Fibroblast of skin of abdomen (primary cell): ENCODE measurements at regions not wholly inside any gene's neighbourhood (a gene's known extent, or its start where the extent isn't known, plus 50 kb on each side); places are given as distances from the start of the nearest gene placed in this dataset.

Source experiments
- DNase-seq: peaks from one replicate; pipeline ENCODE4 v3.0.0-alpha.2; 2013

- DNase-seq, result no peak
Measured at GRCh38 chr2:122830157-122830556, 1074.7 kb downstream of the TSN start.

DNA sequence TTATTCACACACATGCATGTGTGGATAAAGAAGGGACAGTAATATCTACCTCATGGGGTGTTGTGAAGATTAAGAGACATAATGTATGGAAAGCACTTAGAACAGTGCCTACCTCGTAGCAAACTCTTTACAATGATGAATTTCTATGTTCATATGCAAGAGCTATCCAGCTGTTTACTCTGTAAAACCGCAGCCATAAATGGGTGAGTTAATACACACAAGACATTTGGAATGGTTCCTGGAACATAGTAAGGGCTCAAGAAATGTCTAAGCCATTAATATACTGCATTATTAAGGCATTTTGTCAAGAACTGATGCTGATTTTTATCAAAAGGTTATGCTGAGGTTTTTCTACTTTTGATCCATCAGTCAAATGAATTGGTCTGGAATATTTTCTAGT, 1076.2 kb downstream of the TSN start:
- DNase-seq, result peak; percentile 15

DNA sequence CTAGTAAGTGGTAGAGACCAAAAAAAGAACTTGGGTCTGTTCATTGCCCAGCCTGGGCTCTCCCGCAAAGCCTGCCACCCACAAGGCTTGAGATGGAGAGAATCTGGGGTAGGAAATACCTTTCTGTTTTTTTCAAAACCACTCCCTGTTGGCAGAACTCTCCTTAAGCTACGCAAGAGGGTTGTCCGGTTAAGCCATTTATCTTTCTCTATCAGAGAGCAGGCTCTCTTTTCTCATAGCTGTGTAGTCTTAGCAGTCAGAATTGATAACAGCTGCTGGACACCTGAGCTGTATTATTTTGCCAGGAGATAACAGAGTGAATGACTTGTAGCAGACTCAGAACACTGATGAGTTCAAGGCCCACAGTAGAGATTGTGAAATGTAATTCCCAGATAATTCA, 1088.1 kb downstream of the TSN start:
- peak; percentile 6 for DNase-seq

GRCh38 chr2:122851161-122851560, 1095.7 kb downstream of the TSN start:
- no peak for DNase-seq

- no peak for DNase-seq
Measured at GRCh38 chr2:122851972-122852531, 1096.6 kb downstream of the TSN start.

DNA sequence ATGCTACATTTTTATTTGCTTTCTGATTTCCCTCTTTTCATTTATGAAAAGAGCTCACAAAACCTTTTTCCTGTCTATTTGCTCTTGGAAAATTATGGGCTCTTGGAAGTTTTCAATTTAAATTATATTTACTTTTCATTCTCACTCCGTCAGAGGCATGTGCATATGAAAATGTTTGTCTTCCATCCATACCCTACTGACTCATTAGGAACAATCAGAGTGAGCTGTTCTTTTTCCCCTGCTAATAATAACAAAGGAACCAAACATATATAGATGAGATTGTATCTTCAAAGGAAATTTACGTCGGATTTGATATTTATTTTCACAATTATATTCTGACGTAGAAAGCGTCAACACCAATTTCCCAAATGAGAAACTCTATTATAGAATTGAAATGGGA, 1101.2 kb downstream of the TSN start:
- no peak for DNase-seq

- no peak for DNase-seq
Measured at GRCh38 chr2:122858075-122858702, 1102.7 kb downstream of the TSN start.

DNA sequence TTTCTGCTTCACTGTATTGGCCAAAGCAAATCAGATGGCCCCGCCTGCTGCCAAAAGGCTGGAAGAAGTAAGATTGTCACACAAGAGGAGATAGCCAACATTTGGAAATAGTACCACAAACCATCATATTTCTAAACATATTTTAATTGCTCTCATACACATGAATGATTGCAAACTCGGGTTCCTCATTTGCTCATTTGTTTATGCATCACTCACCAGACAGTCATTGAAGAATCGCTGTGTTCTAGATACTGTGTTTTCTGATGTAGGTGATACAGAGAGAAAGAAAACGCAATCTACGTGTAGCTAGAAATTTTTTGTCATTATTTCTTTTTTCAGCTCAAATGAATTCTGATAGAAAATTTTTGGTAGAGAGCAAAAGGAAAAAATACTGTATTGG, 1103.4 kb downstream of the TSN start:
- DNase-seq, result no peak

GRCh38 chr2:122859260-122859659, 1103.8 kb downstream of the TSN start:
- no peak for DNase-seq

DNA sequence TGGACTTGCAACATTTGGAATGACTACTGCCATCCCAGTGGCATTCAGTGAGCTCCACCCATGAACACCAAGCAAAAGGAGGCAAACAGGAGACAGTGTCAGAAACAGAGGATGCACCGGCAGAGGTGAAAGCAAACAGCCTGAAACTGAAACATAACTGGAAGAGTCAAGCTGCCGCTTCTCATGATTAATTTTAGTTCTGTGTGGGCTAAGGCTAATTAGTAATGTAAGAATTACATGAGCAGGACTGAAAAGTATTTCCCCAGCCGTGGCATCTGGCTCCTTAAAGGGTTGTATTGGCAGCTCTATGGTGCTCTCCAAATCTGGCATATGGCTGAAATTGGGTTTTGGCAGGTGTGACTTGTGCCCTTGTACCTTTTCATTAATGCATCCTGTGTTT, 1108.1 kb downstream of the TSN start:
- no peak for DNase-seq

GRCh38 chr2:122864728-122865127, 1109.3 kb downstream of the TSN start:
- DNase-seq, result no peak

DNA sequence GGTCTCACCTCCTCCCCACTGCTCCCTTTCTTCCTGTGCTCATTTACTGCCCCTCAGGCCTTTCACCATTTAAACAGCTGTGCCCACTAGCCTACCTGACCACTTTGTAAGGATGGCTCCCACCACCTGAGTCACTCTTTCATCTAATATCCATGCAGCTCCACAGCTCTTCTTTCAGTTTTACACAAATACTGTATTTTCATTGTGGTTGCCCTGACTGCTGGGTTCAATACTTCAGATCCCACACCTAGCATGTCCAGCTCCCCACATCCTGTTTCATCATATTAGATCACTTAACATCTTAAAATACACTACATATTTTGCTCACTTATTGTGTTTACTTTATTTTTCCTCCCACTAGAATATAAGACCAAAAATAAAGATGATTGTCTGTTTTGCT, 1110.6 kb downstream of the TSN start:
- DNase-seq, result no peak

GRCh38 chr2:122867941-122868340, 1112.5 kb downstream of the TSN start:
- no peak for DNase-seq

- no peak for DNase-seq
Measured at GRCh38 chr2:122868646-122869275, 1113.3 kb downstream of the TSN start.

GRCh38 chr2:122873951-122874350, 1118.5 kb downstream of the TSN start:
- no peak for DNase-seq

DNA sequence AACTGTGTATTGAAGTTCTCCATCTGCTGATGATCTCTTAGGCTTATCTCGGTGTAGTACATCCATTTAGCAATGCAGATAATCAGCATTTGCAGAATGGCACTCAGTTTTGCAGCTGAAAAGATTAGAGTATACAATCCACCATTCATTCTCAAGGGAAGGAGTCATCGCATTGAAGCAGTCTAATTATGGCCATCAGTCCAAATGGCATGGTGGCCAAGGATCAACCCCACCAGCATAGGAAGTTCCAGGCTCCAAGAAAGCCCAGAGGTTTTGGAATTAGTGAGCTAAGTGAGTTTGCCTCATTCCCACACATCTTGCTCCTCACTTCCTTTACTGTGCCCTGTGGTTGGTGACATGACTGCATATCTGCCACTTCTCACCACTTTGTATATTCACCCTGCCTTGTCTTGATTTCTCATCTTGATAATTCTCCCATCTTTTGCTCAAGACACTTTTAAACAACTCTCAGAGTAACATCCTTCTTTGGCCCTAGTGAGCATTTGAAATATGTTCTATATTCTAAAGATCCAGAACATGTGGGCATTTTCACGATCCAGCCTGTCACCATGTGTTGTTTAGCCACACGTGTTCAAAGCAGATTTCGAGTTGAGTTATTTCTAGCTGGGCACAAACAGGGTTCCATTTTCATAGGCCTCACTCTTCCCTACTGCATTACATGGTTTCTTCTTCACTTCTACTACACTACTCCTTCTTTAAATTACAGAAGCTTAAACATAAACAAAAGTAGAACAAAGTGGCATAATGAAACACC, 1119.8 kb downstream of the TSN start:
- DNase-seq, result no peak

GRCh38 chr2:122883849-122884248, 1128.4 kb downstream of the TSN start:
- DNase-seq, result no peak

- no peak for DNase-seq
Measured at GRCh38 chr2:122884889-122885288, 1129.4 kb downstream of the TSN start.

DNA sequence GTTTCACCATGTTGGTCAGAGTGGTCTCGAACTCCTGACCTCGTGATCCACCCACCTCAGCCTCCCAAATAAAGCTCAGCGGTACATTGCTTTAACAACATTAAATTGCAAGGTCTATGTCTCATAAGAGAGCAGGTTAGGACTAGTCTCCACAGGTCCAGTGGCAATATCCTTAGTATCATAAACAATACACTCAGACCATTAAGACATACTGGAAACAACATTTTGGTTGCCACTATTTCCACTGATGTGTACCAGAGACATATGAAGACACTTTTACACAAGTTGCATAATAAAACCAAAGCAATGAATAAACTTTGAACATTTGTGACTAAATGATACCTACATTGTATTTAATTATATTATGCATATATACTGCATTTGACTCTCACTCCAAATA, 1130.0 kb downstream of the TSN start:
- no peak for DNase-seq

DNA sequence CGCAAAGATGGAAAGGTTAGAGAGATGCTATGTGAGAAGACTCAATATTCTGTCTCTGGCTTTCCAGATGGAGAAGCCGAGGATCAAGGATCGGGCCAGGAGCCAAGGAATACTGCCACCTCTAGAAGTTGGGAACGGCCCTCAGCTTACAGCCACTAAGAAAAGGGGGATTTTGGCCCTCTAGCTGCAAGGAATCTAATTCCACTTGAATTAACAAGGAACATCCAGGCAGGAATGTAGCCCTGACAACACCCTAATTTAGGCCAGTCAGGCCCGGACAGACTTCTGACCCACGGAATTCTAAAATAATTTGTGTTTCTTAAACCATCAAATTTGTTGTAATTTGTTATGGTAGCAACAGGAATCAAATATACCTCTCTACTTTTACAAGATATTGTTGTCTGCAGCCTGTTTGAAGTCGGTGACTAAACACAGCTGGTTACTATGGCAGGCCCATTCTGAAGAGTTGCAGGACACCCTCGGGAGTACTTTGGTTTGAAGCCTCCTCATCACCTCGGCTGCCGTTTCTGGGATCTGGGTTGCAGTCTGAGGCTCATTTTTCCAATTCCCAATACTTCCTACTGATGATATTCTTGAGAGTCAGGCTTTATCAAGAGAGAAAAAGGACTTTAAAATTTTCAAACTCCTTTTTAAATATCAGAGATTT, 1131.2 kb downstream of the TSN start:
- no peak for DNase-seq

DNA sequence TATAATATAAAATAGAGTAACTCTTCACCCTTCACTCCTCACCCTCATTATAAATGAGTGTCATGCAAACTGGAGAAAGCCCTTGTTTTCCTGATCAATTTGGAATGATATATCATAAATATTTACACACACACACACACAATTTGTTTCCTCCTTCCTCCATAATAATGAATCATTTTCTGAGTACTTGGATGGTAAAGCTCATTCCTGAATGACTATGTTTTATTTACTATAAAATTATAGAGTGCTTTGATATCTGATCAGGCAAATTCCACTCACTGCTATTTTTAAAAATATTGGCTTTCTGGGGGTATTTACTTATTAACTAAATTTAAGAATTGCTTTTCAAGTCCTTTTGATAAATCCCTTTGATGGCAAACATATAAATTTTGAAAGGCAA, 1125.5 kb upstream of the CNTNAP5 start:
- DNase-seq, result no peak

DNA sequence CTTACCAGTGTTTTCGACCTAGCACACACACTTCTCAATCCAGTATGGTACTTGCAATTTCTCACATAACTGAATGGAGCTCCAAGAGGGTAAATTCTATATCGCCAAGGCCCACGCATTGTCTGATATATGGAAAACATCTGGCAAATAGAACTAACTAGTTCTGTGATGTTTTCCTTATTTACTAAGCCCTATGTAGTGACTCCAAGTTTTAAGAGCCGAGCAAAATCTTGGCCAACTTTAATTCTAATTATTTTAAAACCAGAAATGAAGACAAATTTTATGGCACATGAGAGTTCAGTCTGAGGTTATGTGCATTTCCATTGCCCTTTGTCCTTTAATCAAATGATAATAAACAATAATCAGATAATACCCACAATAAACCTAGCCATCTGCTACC, 1119.7 kb upstream of the CNTNAP5 start:
- no peak for DNase-seq

GRCh38 chr2:122908159-122908558, 1116.9 kb upstream of the CNTNAP5 start:
- no peak for DNase-seq
